ENCODE measurements at regions not wholly inside any gene's neighbourhood (a gene's known extent, or its start where the extent isn't known, plus 50 kb on each side); places are given as distances from the start of the nearest gene placed in this dataset.

GRCh38 chr5:123783421-123783820 lies 271.4 kb downstream of the CSNK1G3 start:
- no peak for TF ChIP-seq OSR1 (CRISPR knock-in tag; IDR thresholded peaks at IDR 0.05)
- no peak for TF ChIP-seq GLIS3 (CRISPR knock-in tag; IDR thresholded peaks at IDR 0.05)
- TF ChIP-seq PATZ1 (CRISPR knock-in tag; IDR thresholded peaks at IDR 0.05; ENCODE audit: borderline replicate concordance) = no peak
- TF ChIP-seq ZFP3 (CRISPR knock-in tag; IDR thresholded peaks at IDR 0.05) = no peak
- TF ChIP-seq ZNF565 (CRISPR knock-in tag; conservative IDR thresholded peaks at IDR 0.05; ENCODE audit: low read depth) = no peak
- TF ChIP-seq RARB (CRISPR knock-in tag; IDR thresholded peaks at IDR 0.05) = no peak
- no peak for TF ChIP-seq ESRRG (CRISPR knock-in tag; IDR thresholded peaks at IDR 0.05)
- TF ChIP-seq ZC3H10 (CRISPR knock-in tag; IDR thresholded peaks at IDR 0.05) = no peak
- TF ChIP-seq SNAI2 (CRISPR knock-in tag; IDR thresholded peaks at IDR 0.05) = no peak
